Osteoblast (primary cell): ENCODE measurements at regions not wholly inside any gene's neighbourhood (a gene's known extent, or its start where the extent isn't known, plus 50 kb on each side); places are given as distances from the start of the nearest gene placed in this dataset.

ENCODE experiments used
- DNase-seq: peaks from one replicate; pipeline ENCODE4 v3.0.0; 2011; ENCODE audit warnings: low spot score, mixed read lengths; ENCODE audit not compliant: insufficient read length; ENCODE audit errors: missing footprints
- H2AFZ ChIP-seq: 2 replicates; pipeline ENCODE4 v1.6.0; 2011; ENCODE audit warnings: mild to moderate bottlenecking, low read length
- H3K27ac ChIP-seq: 2 replicates; pipeline ENCODE4 v1.5.1; 2011; ENCODE audit warnings: mild to moderate bottlenecking, low read depth, low read length, moderate library complexity
- H3K27me3 ChIP-seq: 2 replicates; pipeline ENCODE4 v1.6.0; 2012; ENCODE audit warnings: mild to moderate bottlenecking, control low read depth, inconsistent platforms, low read length, moderate library complexity; ENCODE audit not compliant: insufficient read depth
- H3K36me3 ChIP-seq: 2 replicates; pipeline ENCODE4 v1.5.1; 2011; ENCODE audit warnings: mild to moderate bottlenecking, low read length, control low read depth, moderate library complexity; ENCODE audit not compliant: insufficient read depth
- H3K4me1 ChIP-seq: 2 replicates; pipeline ENCODE4 v1.5.1; 2011; ENCODE audit warnings: mild to moderate bottlenecking, low read length, control low read depth, moderate library complexity; ENCODE audit not compliant: insufficient read depth
- H3K4me2 ChIP-seq: 2 replicates; pipeline ENCODE4 v1.6.0; 2011; ENCODE audit warnings: mild to moderate bottlenecking, low read length; ENCODE audit not compliant: insufficient read depth
- H3K4me3 ChIP-seq: fragments of 200-600 bp; sonication (generic); 3 replicates; pipeline ENCODE4 v1.5.1; 2012; ENCODE audit warnings: mild to moderate bottlenecking, low read length, inconsistent platforms; ENCODE audit not compliant: insufficient read depth
- H3K79me2 ChIP-seq: 2 replicates; pipeline ENCODE4 v1.6.0; 2012; ENCODE audit warnings: mild to moderate bottlenecking, low read length, control low read depth, inconsistent platforms; ENCODE audit not compliant: insufficient read depth
- H3K9me3 ChIP-seq: 2 replicates; pipeline ENCODE4 v1.5.1; 2011; ENCODE audit warnings: low read depth, low read length, control low read depth
- H4K20me1 ChIP-seq: 2 replicates; pipeline ENCODE4 v1.6.0; 2012; ENCODE audit warnings: mild to moderate bottlenecking, low read length, control low read depth; ENCODE audit not compliant: insufficient read depth
- TF ChIP-seq, protein P1 (sequence below): IDR thresholded peaks from 2 replicates; pipeline ENCODE4 v1.5.1; 2011; ENCODE audit warnings: mild to moderate bottlenecking, low read depth, low read length, moderate library complexity; ENCODE audit errors: extremely low read depth

DNA sequence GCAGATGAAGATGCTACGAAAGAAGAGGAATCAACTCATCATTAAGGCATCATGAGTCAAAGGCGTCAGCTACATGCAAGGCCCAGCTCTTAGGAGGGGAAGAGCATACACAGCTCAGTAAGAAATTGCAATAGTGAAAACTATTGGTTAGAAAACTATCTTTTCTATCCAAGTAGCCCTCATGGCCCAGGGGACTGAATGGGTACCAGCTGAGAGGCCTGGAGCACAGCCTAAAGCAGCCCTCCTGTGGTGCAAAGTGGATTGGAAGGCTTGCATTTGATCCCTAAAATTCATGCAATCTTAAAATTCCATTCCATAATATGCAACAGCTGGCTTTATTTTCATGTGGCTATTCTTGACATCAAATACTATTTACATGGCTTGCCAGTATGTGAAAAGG, 251.8 kb upstream of the USP24 start:
- no peak for DNase-seq
- H4K20me1 ChIP-seq = no peaks in the 10 kb centered on the region
- no peak overlapping the region for H3K4me2 ChIP-seq
- H3K27ac ChIP-seq = no peak overlapping the region
- H3K79me2 ChIP-seq = no peaks in the 10 kb centered on the region
- H3K27me3 ChIP-seq = no peaks in the 10 kb centered on the region
- no peak overlapping the region for H2AFZ ChIP-seq
- H3K4me1 ChIP-seq = no peaks in the 10 kb centered on the region
- H3K36me3 ChIP-seq = no peaks in the 10 kb centered on the region
- H3K4me3 ChIP-seq = no peak overlapping the region
- TF ChIP-seq, protein P1, sequence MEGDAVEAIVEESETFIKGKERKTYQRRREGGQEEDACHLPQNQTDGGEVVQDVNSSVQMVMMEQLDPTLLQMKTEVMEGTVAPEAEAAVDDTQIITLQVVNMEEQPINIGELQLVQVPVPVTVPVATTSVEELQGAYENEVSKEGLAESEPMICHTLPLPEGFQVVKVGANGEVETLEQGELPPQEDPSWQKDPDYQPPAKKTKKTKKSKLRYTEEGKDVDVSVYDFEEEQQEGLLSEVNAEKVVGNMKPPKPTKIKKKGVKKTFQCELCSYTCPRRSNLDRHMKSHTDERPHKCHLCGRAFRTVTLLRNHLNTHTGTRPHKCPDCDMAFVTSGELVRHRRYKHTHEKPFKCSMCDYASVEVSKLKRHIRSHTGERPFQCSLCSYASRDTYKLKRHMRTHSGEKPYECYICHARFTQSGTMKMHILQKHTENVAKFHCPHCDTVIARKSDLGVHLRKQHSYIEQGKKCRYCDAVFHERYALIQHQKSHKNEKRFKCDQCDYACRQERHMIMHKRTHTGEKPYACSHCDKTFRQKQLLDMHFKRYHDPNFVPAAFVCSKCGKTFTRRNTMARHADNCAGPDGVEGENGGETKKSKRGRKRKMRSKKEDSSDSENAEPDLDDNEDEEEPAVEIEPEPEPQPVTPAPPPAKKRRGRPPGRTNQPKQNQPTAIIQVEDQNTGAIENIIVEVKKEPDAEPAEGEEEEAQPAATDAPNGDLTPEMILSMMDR = no peak
- no peaks in the 10 kb centered on the region for H3K9me3 ChIP-seq

DNA sequence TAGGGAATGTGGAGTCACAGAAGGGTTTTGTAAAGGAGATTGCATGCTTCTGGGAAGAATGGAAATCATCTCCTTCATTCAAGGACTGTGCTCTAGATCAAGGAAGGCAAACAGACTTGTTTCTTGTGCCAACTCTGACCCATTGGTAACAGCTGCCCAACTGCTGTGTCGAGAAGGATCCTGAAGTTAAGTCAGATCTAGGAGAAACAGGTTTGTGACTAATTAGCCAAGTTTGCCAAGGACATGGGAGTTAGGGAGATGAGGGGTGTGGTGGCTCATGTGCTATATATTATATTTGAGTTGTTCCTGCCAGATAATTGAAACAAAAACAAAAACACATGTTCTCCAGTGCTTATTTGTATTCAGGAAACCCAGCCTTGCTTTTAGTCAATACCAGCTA, 251.2 kb upstream of the USP24 start:
- no peak for DNase-seq
- Histone ChIP-seq H3K4me3 (no peak overlapping the region), H3K4me1 (no peaks in the 10 kb centered on the region)

DNA sequence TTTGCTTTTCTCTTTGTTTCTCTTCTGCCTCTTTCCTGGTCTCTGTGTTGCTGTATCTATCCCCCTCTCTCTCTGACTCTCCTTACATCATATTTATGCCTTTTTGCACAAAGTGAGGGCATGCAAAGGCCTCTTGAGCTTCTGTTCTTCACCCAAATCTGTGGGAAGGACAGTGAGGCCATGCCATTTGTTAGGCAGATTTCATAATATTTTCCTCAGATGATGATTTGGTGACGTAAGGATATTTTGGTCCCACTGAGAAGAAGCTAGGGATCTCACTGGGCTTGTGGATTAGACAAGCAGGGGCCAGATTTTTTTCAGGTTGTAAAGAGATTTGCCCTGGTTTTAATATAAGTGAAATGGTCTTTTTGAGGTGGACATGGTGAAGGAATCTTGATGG, 249.4 kb upstream of the USP24 start:
- no peak overlapping the region for H3K27ac ChIP-seq
- H3K79me2 ChIP-seq = no peaks in the 10 kb centered on the region
- no peaks in the 10 kb centered on the region for H4K20me1 ChIP-seq
- H2AFZ ChIP-seq = no peak overlapping the region
- H3K4me1 ChIP-seq = no peaks in the 10 kb centered on the region
- no peak overlapping the region for H3K4me2 ChIP-seq
- no peaks in the 10 kb centered on the region for H3K36me3 ChIP-seq
- H3K9me3 ChIP-seq = no peaks in the 10 kb centered on the region
- TF ChIP-seq, protein P1 = no peak
- no peak for DNase-seq
- no peaks in the 10 kb centered on the region for H3K27me3 ChIP-seq
- no peak overlapping the region for H3K4me3 ChIP-seq

More for the DNA sequence above, 251.2 kb upstream of the USP24 start:
- Histone ChIP-seq H3K9me3 (no peaks in the 10 kb centered on the region), H3K4me2 (no peak overlapping the region), H3K79me2 (no peaks in the 10 kb centered on the region), H3K36me3 (no peaks in the 10 kb centered on the region), H3K27me3 (no peaks in the 10 kb centered on the region), H3K27ac (no peak overlapping the region), H4K20me1 (no peaks in the 10 kb centered on the region), H2AFZ (no peak overlapping the region)
- TF ChIP-seq, protein P1 = no peak

GRCh38 chr1:55463814-55464475, 248.8 kb upstream of the USP24 start:
- DNase-seq = no peak

More at GRCh38 chr1:55463814-55464475, 248.8 kb upstream of the USP24 start:
- H3K36me3 ChIP-seq = no peaks in the 10 kb centered on the region
- no peaks in the 10 kb centered on the region for H4K20me1 ChIP-seq
- no peaks in the 10 kb centered on the region for H3K9me3 ChIP-seq
- TF ChIP-seq, protein P1 = no peak
- no peak overlapping the region for H3K4me2 ChIP-seq
- no peak overlapping the region for H3K27ac ChIP-seq
- no peaks in the 10 kb centered on the region for H3K27me3 ChIP-seq
- no peaks in the 10 kb centered on the region for H3K79me2 ChIP-seq
- no peaks in the 10 kb centered on the region for H3K4me1 ChIP-seq
- no peak overlapping the region for H3K4me3 ChIP-seq
- no peak overlapping the region for H2AFZ ChIP-seq
